ENCODE measurements at regions not wholly inside any gene's neighbourhood (a gene's known extent, or its start where the extent isn't known, plus 50 kb on each side); places are given as distances from the start of the nearest gene placed in this dataset.

- H3K27me3 ChIP-seq (ENCODE audit: insufficient read depth, low read length) = no peaks in the 10 kb centered on the region
- no peak overlapping the region for H3K4me2 ChIP-seq (ENCODE audit: low read length)
- no peak overlapping the region for H4K91ac ChIP-seq (ENCODE audit: low read depth, low read length)
- no peak overlapping the region for H2AK5ac ChIP-seq (ENCODE audit: low read length)
- H3K79me2 ChIP-seq (ENCODE audit: control insufficient read depth, insufficient read depth, low read length, poor library complexity) = no peaks in the 10 kb centered on the region
- H3K4me1 ChIP-seq (ENCODE audit: control insufficient read depth in 1 of 2, insufficient read depth in 2 of 2, low read length in 2 of 2) = no peaks in the 10 kb centered on the region
- no peak overlapping the region for H3K14ac ChIP-seq (ENCODE audit: low read length)
- no peaks in the 10 kb centered on the region for H3K9me3 ChIP-seq (ENCODE audit: insufficient read depth, low read depth, low read length)
- H2BK5ac ChIP-seq (ENCODE audit: low read depth, low read length, poor library complexity) = no peak overlapping the region
- H3K23ac ChIP-seq (ENCODE audit: low read length) = no peak overlapping the region
- H2BK12ac ChIP-seq (ENCODE audit: low read length) = no peak overlapping the region
- WGBS (ENCODE audit: extremely low coverage, insufficient coverage, insufficient read length) = no CpG with 5 or more reads among the region's 4 CpGs
- no peak overlapping the region for H3K4me3 ChIP-seq (ENCODE audit: low read depth, low read length)
- H2AFZ ChIP-seq (ENCODE audit: insufficient read depth, low read length, poor library complexity) = no peak overlapping the region
- DNase-seq = no peak
- H3K27ac ChIP-seq (ENCODE audit: low read depth, low read length) = no peak overlapping the region
- no peak overlapping the region for H4K12ac ChIP-seq (ENCODE audit: low read depth, low read length)
- no peak overlapping the region for H3K18ac ChIP-seq (ENCODE audit: low read length)
- no peaks in the 10 kb centered on the region for H3K79me1 ChIP-seq (ENCODE audit: low read length)
- no peak overlapping the region for H3K4ac ChIP-seq (ENCODE audit: low read depth, low read length)
- H2BK120ac ChIP-seq (ENCODE audit: insufficient read depth, low read length, poor library complexity) = no peak overlapping the region
- H3K9ac ChIP-seq (ENCODE audit: low read length) = no peak overlapping the region
- no peak overlapping the region for H4K8ac ChIP-seq (ENCODE audit: low read depth, low read length)
- no peaks in the 10 kb centered on the region for H3K36me3 ChIP-seq (ENCODE audit: control insufficient read depth in 1 of 2, insufficient read depth in 2 of 2, low read length in 2 of 2)
Measured at GRCh38 chr3:190737446-190737845, 125.0 kb downstream of the GMNC start.

- H3K9ac ChIP-seq (ENCODE audit: low read length) = no peak overlapping the region
- no peak overlapping the region for H3K18ac ChIP-seq (ENCODE audit: low read length)
- H3K27me3 ChIP-seq (ENCODE audit: insufficient read depth, low read length) = no peaks in the 10 kb centered on the region
- H3K27ac ChIP-seq (ENCODE audit: low read depth, low read length) = no peak overlapping the region
- H3K4ac ChIP-seq (ENCODE audit: low read depth, low read length) = no peak overlapping the region
- H3K4me1 ChIP-seq (ENCODE audit: control insufficient read depth in 1 of 2, insufficient read depth in 2 of 2, low read length in 2 of 2) = no peaks in the 10 kb centered on the region
- no peaks in the 10 kb centered on the region for H3K79me1 ChIP-seq (ENCODE audit: low read length)
- H4K8ac ChIP-seq (ENCODE audit: low read depth, low read length) = no peak overlapping the region
- H2AK5ac ChIP-seq (ENCODE audit: low read length) = no peak overlapping the region
- no peak overlapping the region for H3K23ac ChIP-seq (ENCODE audit: low read length)
- H4K12ac ChIP-seq (ENCODE audit: low read depth, low read length) = no peak overlapping the region
- H2BK120ac ChIP-seq (ENCODE audit: insufficient read depth, low read length, poor library complexity) = no peak overlapping the region
- no peak overlapping the region for H3K4me2 ChIP-seq (ENCODE audit: low read length)
- H3K79me2 ChIP-seq (ENCODE audit: control insufficient read depth, insufficient read depth, low read length, poor library complexity) = no peaks in the 10 kb centered on the region
- H3K4me3 ChIP-seq (ENCODE audit: low read depth, low read length) = no peak overlapping the region
- H3K14ac ChIP-seq (ENCODE audit: low read length) = no peak overlapping the region
- no CpG with 5 or more reads among the region's 2 CpGs for WGBS (ENCODE audit: extremely low coverage, insufficient coverage, insufficient read length)
- no peak overlapping the region for H4K91ac ChIP-seq (ENCODE audit: low read depth, low read length)
- H2BK12ac ChIP-seq (ENCODE audit: low read length) = no peak overlapping the region
- DNase-seq = no peak
- no peaks in the 10 kb centered on the region for H3K9me3 ChIP-seq (ENCODE audit: insufficient read depth, low read depth, low read length)
- no peaks in the 10 kb centered on the region for H3K36me3 ChIP-seq (ENCODE audit: control insufficient read depth in 1 of 2, insufficient read depth in 2 of 2, low read length in 2 of 2)
- H2BK5ac ChIP-seq (ENCODE audit: low read depth, low read length, poor library complexity) = no peak overlapping the region
- no peak overlapping the region for H2AFZ ChIP-seq (ENCODE audit: insufficient read depth, low read length, poor library complexity)
Measured at GRCh38 chr3:190734490-190734889, 128.0 kb downstream of the GMNC start.

- Histone ChIP-seq H3K23ac (ENCODE audit: low read length) (no peak overlapping the region), H3K36me3 (ENCODE audit: control insufficient read depth in 1 of 2, insufficient read depth in 2 of 2, low read length in 2 of 2) (no peaks in the 10 kb centered on the region), H2AFZ (ENCODE audit: insufficient read depth, low read length, poor library complexity) (no peak overlapping the region), H3K27me3 (ENCODE audit: insufficient read depth, low read length) (no peaks in the 10 kb centered on the region), H4K91ac (ENCODE audit: low read depth, low read length) (no peak overlapping the region), H3K14ac (ENCODE audit: low read length) (no peak overlapping the region), H2BK120ac (ENCODE audit: insufficient read depth, low read length, poor library complexity) (no peak overlapping the region), H3K4me1 (ENCODE audit: control insufficient read depth in 1 of 2, insufficient read depth in 2 of 2, low read length in 2 of 2) (no peaks in the 10 kb centered on the region), H3K4me3 (ENCODE audit: low read depth, low read length) (no peak overlapping the region), H2AK5ac (ENCODE audit: low read length) (no peak overlapping the region), H3K79me2 (ENCODE audit: control insufficient read depth, insufficient read depth, low read length, poor library complexity) (no peaks in the 10 kb centered on the region), H4K8ac (ENCODE audit: low read depth, low read length) (no peak overlapping the region), H3K79me1 (ENCODE audit: low read length) (no peaks in the 10 kb centered on the region), H2BK12ac (ENCODE audit: low read length) (no peak overlapping the region), H3K4me2 (ENCODE audit: low read length) (no peak overlapping the region), H4K12ac (ENCODE audit: low read depth, low read length) (no peak overlapping the region), H3K9me3 (ENCODE audit: insufficient read depth, low read depth, low read length) (no peaks in the 10 kb centered on the region), H3K18ac (ENCODE audit: low read length) (no peak overlapping the region), H3K9ac (ENCODE audit: low read length) (no peak overlapping the region), H3K4ac (ENCODE audit: low read depth, low read length) (no peak overlapping the region), H2BK5ac (ENCODE audit: low read depth, low read length, poor library complexity) (no peak overlapping the region), H3K27ac (ENCODE audit: low read depth, low read length) (no peak overlapping the region)
- DNase-seq = no peak
- no CpG with 5 or more reads among the region's 1 CpG for WGBS (ENCODE audit: extremely low coverage, insufficient coverage, insufficient read length)
Measured at GRCh38 chr3:190733591-190734146, 128.8 kb downstream of the GMNC start.

GRCh38 chr3:190731596-190731995 is 130.9 kb downstream of the GMNC start:
- H4K8ac ChIP-seq (ENCODE audit: low read depth, low read length) = no peak overlapping the region
- no peak overlapping the region for H4K12ac ChIP-seq (ENCODE audit: low read depth, low read length)
- H4K91ac ChIP-seq (ENCODE audit: low read depth, low read length) = no peak overlapping the region
- no peak overlapping the region for H3K4ac ChIP-seq (ENCODE audit: low read depth, low read length)
- H2BK12ac ChIP-seq (ENCODE audit: low read length) = no peak overlapping the region
- H2BK5ac ChIP-seq (ENCODE audit: low read depth, low read length, poor library complexity) = no peak overlapping the region
- H2BK120ac ChIP-seq (ENCODE audit: insufficient read depth, low read length, poor library complexity) = no peak overlapping the region
- H3K36me3 ChIP-seq (ENCODE audit: control insufficient read depth in 1 of 2, insufficient read depth in 2 of 2, low read length in 2 of 2) = no peaks in the 10 kb centered on the region
- no peak overlapping the region for H3K9ac ChIP-seq (ENCODE audit: low read length)
- no peak overlapping the region for H3K18ac ChIP-seq (ENCODE audit: low read length)
- H3K4me2 ChIP-seq (ENCODE audit: low read length) = no peak overlapping the region
- no peak overlapping the region for H2AK5ac ChIP-seq (ENCODE audit: low read length)
- H3K14ac ChIP-seq (ENCODE audit: low read length) = no peak overlapping the region
- no peak overlapping the region for H2AFZ ChIP-seq (ENCODE audit: insufficient read depth, low read length, poor library complexity)
- peak; percentile 54 to 60 for DNase-seq
- H3K27me3 ChIP-seq (ENCODE audit: insufficient read depth, low read length) = no peaks in the 10 kb centered on the region
- H3K23ac ChIP-seq (ENCODE audit: low read length) = no peak overlapping the region
- no CpG with 5 or more reads among the region's 2 CpGs for WGBS (ENCODE audit: extremely low coverage, insufficient coverage, insufficient read length)
- no peak overlapping the region for H3K4me3 ChIP-seq (ENCODE audit: low read depth, low read length)
- H3K27ac ChIP-seq (ENCODE audit: low read depth, low read length) = no peak overlapping the region
- H3K79me1 ChIP-seq (ENCODE audit: low read length) = no peaks in the 10 kb centered on the region
- no peaks in the 10 kb centered on the region for H3K9me3 ChIP-seq (ENCODE audit: insufficient read depth, low read depth, low read length)
- no peaks in the 10 kb centered on the region for H3K4me1 ChIP-seq (ENCODE audit: control insufficient read depth in 1 of 2, insufficient read depth in 2 of 2, low read length in 2 of 2)
- H3K79me2 ChIP-seq (ENCODE audit: control insufficient read depth, insufficient read depth, low read length, poor library complexity) = no peaks in the 10 kb centered on the region

All from trophoblast cell (in vitro differentiated cells and primary cell).